ENCODE measurements at regions not wholly inside any gene's neighbourhood (a gene's known extent, or its start where the extent isn't known, plus 50 kb on each side); places are given as distances from the start of the nearest gene placed in this dataset.
A peak's percentile ranks its signal among the peaks of the same experiment; 100 is the strongest.

GRCh38 chr13:61002686-61003085 lies 413.0 kb downstream of the PCDH20 start:
- Histone ChIP-seq H3K9me3 (peaks cover 0 to 3% (median 2%) of the 10 kb centered on the region in 3 donors), H3K27me3 (no peaks in the 10 kb centered on the region), H3K4me1 (no peaks in the 10 kb centered on the region), H3K4me3 (no peak overlapping the region), H3K27ac (no peak overlapping the region), H3K36me3 (no peaks in the 10 kb centered on the region)
- no peak for TF ChIP-seq CTCF (IDR thresholded peaks at IDR 0.05)
- TF ChIP-seq POLR2A (IDR thresholded peaks at IDR 0.05): no peak
- 38% methylated on average over 1 of the region's 1 CpG for WGBS, 2 donors
- intact Hi-C loops (cut with DNase I): no loop called here
- no peak for DNase-seq

GRCh38 chr13:60990032-60990733 lies 425.5 kb downstream of the PCDH20 start:
- TF ChIP-seq POLR2A (IDR thresholded peaks at IDR 0.05) (no peak), CTCF (IDR thresholded peaks at IDR 0.05) (peak in 4 of 6 experiments; percentile 10 to 43 (median 17))
- intact Hi-C loops (cut with DNase I): no loop called here
- no peaks in the 10 kb centered on the region for H3K27me3 ChIP-seq
- WGBS, 2 donors: 75% methylated on average over 3 of the region's 4 CpGs; no CpG with 5 or more reads in 1 of the 2 donors
- DNase-seq: no peak
- no peak overlapping the region for H3K27ac ChIP-seq
- H3K9me3 ChIP-seq: no peaks in the 10 kb centered on the region
- peaks cover 0 to 3% (median 0%) of the 10 kb centered on the region in 3 donors for H3K4me1 ChIP-seq
- H3K4me3 ChIP-seq: no peak overlapping the region
- H3K36me3 ChIP-seq: no peaks in the 10 kb centered on the region

- DNase-seq: no peak
- H3K4me3 ChIP-seq: no peak overlapping the region
- no peak overlapping the region for H3K27ac ChIP-seq
- TF ChIP-seq POLR2A (IDR thresholded peaks at IDR 0.05) (no peak), CTCF (IDR thresholded peaks at IDR 0.05) (no peak)
- 13 to 44% methylated on average over 1 of the region's 1 CpG for WGBS, 2 donors
- no peaks in the 10 kb centered on the region for H3K27me3 ChIP-seq
- intact Hi-C loops (cut with DNase I): no loop called here
- H3K4me1 ChIP-seq: peaks cover 0 to 3% (median 0%) of the 10 kb centered on the region in 3 donors
- H3K36me3 ChIP-seq: no peaks in the 10 kb centered on the region
- peaks cover 0 to 2% (median 0%) of the 10 kb centered on the region in 3 donors for H3K9me3 ChIP-seq
Observed at GRCh38 chr13:60986301-60986700, 429.3 kb downstream of the PCDH20 start.

GRCh38 chr13:60981407-60981806 lies 434.2 kb downstream of the PCDH20 start:
- Histone ChIP-seq H3K9me3 (peaks cover 0 to 10% (median 0%) of the 10 kb centered on the region in 3 donors), H3K27ac (no peak overlapping the region), H3K36me3 (no peaks in the 10 kb centered on the region), H3K4me1 (peaks cover 0 to 3% (median 0%) of the 10 kb centered on the region in 3 donors), H3K27me3 (no peaks in the 10 kb centered on the region), H3K4me3 (no peak overlapping the region)
- intact Hi-C loops (cut with DNase I): no loop called here
- TF ChIP-seq POLR2A (IDR thresholded peaks at IDR 0.05): no peak
- no peak for TF ChIP-seq CTCF (IDR thresholded peaks at IDR 0.05)
- WGBS, 2 donors: 70 to 79% methylated on average over 3 of the region's 3 CpGs
- DNase-seq: no peak

GRCh38 chr13:60976367-60976766 lies 439.3 kb downstream of the PCDH20 start:
- no peaks in the 10 kb centered on the region for H3K27me3 ChIP-seq
- intact Hi-C loops (cut with DNase I): no loop called here
- no peaks in the 10 kb centered on the region for H3K4me1 ChIP-seq
- H3K9me3 ChIP-seq: peaks cover 0 to 9% (median 0%) of the 10 kb centered on the region in 3 donors
- TF ChIP-seq POLR2A (IDR thresholded peaks at IDR 0.05) (no peak), CTCF (IDR thresholded peaks at IDR 0.05) (no peak)
- no peak overlapping the region for H3K4me3 ChIP-seq
- no peaks in the 10 kb centered on the region for H3K36me3 ChIP-seq
- no peak for DNase-seq
- H3K27ac ChIP-seq: no peak overlapping the region

All from esophagus squamous epithelium (tissue), 5 donors.